HG02571 (cell line): ENCODE measurements at regions not wholly inside any gene's neighbourhood (a gene's known extent, or its start where the extent isn't known, plus 50 kb on each side); places are given as distances from the start of the nearest gene placed in this dataset.
"Not testable (repeated sequence)": the region's sequence is repeated elsewhere in the genome, so short reads cannot be mapped to it uniquely, and the experiment has no call there.

Source experiments
- ATAC-seq: cut with Tn5 transposase; IDR thresholded peaks from one replicate; pipeline ENCODE4 v1.9.1; 2021; ENCODE audit warnings: mild to moderate bottlenecking, moderate library complexity; ENCODE audit not compliant: unreplicated experiment

GRCh38 chr13:44755872-44756271, 179.7 kb upstream of the TSC22D1 start:
- no peak for ATAC-seq

GRCh38 chr13:44752164-44752563, 176.0 kb upstream of the TSC22D1 start:
- no peak for ATAC-seq

GRCh38 chr13:44750630-44751029, 174.5 kb upstream of the TSC22D1 start:
- ATAC-seq: no peak

GRCh38 chr13:44749906-44750305, 173.8 kb upstream of the TSC22D1 start:
- no peak for ATAC-seq

GRCh38 chr13:44748439-44748838, 172.3 kb upstream of the TSC22D1 start:
- ATAC-seq: no peak

GRCh38 chr13:44747179-44747578, 171.0 kb upstream of the TSC22D1 start:
- ATAC-seq: no peak

- no peak for ATAC-seq
Measured at GRCh38 chr13:44746690-44747089, 170.6 kb upstream of the TSC22D1 start.

- no peak for ATAC-seq
Measured at GRCh38 chr13:44744880-44745633, 168.9 kb upstream of the TSC22D1 start.

GRCh38 chr13:44739539-44739938, 163.4 kb upstream of the TSC22D1 start:
- no peak for ATAC-seq

GRCh38 chr13:44739120-44739519, 163.0 kb upstream of the TSC22D1 start:
- no peak for ATAC-seq

- ATAC-seq: no peak
Measured at GRCh38 chr13:44738463-44738862, 162.3 kb upstream of the TSC22D1 start.

- ATAC-seq: no peak
Measured at GRCh38 chr13:44735806-44736205, 159.7 kb upstream of the TSC22D1 start.

GRCh38 chr13:44734201-44734707, 158.1 kb upstream of the TSC22D1 start:
- ATAC-seq: no peak

- no peak for ATAC-seq
Measured at GRCh38 chr13:44732503-44733098, 156.5 kb upstream of the TSC22D1 start.

GRCh38 chr13:44730851-44731250, 154.7 kb upstream of the TSC22D1 start:
- no peak for ATAC-seq

GRCh38 chr13:44730099-44730498, 154.0 kb upstream of the TSC22D1 start:
- no peak for ATAC-seq

GRCh38 chr13:44727591-44727990, 151.5 kb upstream of the TSC22D1 start:
- not testable (repeated sequence) for ATAC-seq

- no peak for ATAC-seq
Measured at GRCh38 chr13:44726778-44727177, 150.6 kb upstream of the TSC22D1 start.

GRCh38 chr13:44726214-44726613, 150.1 kb upstream of the TSC22D1 start:
- ATAC-seq: no peak

GRCh38 chr13:44719857-44720671, 143.9 kb upstream of the TSC22D1 start:
- ATAC-seq: no peak

GRCh38 chr13:44718467-44718866, 142.3 kb upstream of the TSC22D1 start:
- ATAC-seq: no peak
